KMS-11 (cell line): ENCODE measurements at regions not wholly inside any gene's neighbourhood (a gene's known extent, or its start where the extent isn't known, plus 50 kb on each side); places are given as distances from the start of the nearest gene placed in this dataset.
"Not testable (repeated sequence)": the region's sequence is repeated elsewhere in the genome, so short reads cannot be mapped to it uniquely, and the experiment has no call there.

ENCODE experiments used
- H2AFZ ChIP-seq: fragments of 200-600 bp; sonication (generic); 2 replicates; pipeline ENCODE4 v1.6.1; 2016; ENCODE audit warnings: antibody characterized with exemption, mixed run types, low read depth
- H3K27ac ChIP-seq: fragments of 200-600 bp; sonication (generic); 2 replicates; pipeline ENCODE4 v1.6.1; 2016; ENCODE audit warnings: mild to moderate bottlenecking, mixed run types
- H3K27me3 ChIP-seq: fragments of 200-600 bp; sonication (generic); 2 replicates; pipeline ENCODE4 v1.6.1; 2017; ENCODE audit warnings: mild to moderate bottlenecking, low read depth, mixed run types, moderate library complexity; ENCODE audit not compliant: insufficient read depth
- H3K36me3 ChIP-seq: fragments of 200-600 bp; sonication (generic); 2 replicates; pipeline ENCODE4 v1.6.1; 2017; ENCODE audit warnings: mild to moderate bottlenecking, mixed run types; ENCODE audit not compliant: insufficient read depth
- H3K4me1 ChIP-seq: fragments of 200-600 bp; sonication (generic); 2 replicates; pipeline ENCODE4 v1.6.1; 2016; ENCODE audit warnings: mild to moderate bottlenecking, low read depth, mixed run types; ENCODE audit not compliant: poor library complexity, severe bottlenecking
- H3K4me2 ChIP-seq: fragments of 200-600 bp; sonication (generic); 2 replicates; pipeline ENCODE4 v1.7.0; 2016; ENCODE audit warnings: mild to moderate bottlenecking, mixed run types
- H3K4me3 ChIP-seq: fragments of 200-600 bp; sonication (generic); IDR thresholded peaks from 2 replicates; pipeline ENCODE4 v1.6.1; 2017; ENCODE audit warnings: low read depth, low read length, mixed read lengths; ENCODE audit not compliant: insufficient read depth
- H3K79me2 ChIP-seq: fragments of 200-600 bp; sonication (generic); 2 replicates; pipeline ENCODE4 v1.6.1; 2016; ENCODE audit warnings: low read depth, mixed run types; ENCODE audit not compliant: insufficient read depth
- H3K9ac ChIP-seq: fragments of 200-600 bp; sonication (generic); 2 replicates; pipeline ENCODE4 v1.6.1; 2016; ENCODE audit warnings: mild to moderate bottlenecking, mixed run types
- H4K20me1 ChIP-seq: fragments of 200-600 bp; sonication (generic); 2 replicates; pipeline ENCODE4 v1.6.1; 2016; ENCODE audit warnings: mild to moderate bottlenecking, mixed run types; ENCODE audit not compliant: insufficient read depth
- CTCF ChIP-seq: fragments of 200-600 bp; sonication (generic); conservative IDR thresholded peaks from 2 replicates; pipeline ENCODE4 v1.6.1; 2017; ENCODE audit warnings: low read depth, mild to moderate bottlenecking, antibody characterized with exemption, low read length, moderate library complexity, mixed read lengths

- H2AFZ ChIP-seq, result no peak overlapping the region
- no peak overlapping the region for H3K4me3 ChIP-seq
- H3K27me3 ChIP-seq, result no peaks in the 10 kb centered on the region
- no peak for TF ChIP-seq CTCF
- no peaks in the 10 kb centered on the region for H3K36me3 ChIP-seq
- no peaks in the 10 kb centered on the region for H3K79me2 ChIP-seq
- H4K20me1 ChIP-seq, result no peaks in the 10 kb centered on the region
- no peak overlapping the region for H3K4me2 ChIP-seq
- H3K27ac ChIP-seq, result no peak overlapping the region
- H3K4me1 ChIP-seq, result no peaks in the 10 kb centered on the region
- H3K9ac ChIP-seq, result no peak overlapping the region
Observed at GRCh38 chr5:12566441-12566840, 662.2 kb upstream of the CTNND2 start.

GRCh38 chr5:12557012-12557411, 652.8 kb upstream of the CTNND2 start:
- no peaks in the 10 kb centered on the region for H3K79me2 ChIP-seq
- no peaks in the 10 kb centered on the region for H3K4me1 ChIP-seq
- H3K27ac ChIP-seq, result no peak overlapping the region
- H4K20me1 ChIP-seq, result no peaks in the 10 kb centered on the region
- H3K4me2 ChIP-seq, result no peak overlapping the region
- no peak overlapping the region for H3K9ac ChIP-seq
- no peaks in the 10 kb centered on the region for H3K36me3 ChIP-seq
- no peak overlapping the region for H2AFZ ChIP-seq
- H3K4me3 ChIP-seq, result no peak overlapping the region
- no peaks in the 10 kb centered on the region for H3K27me3 ChIP-seq
- TF ChIP-seq CTCF, result no peak

- H3K36me3 ChIP-seq, result no peaks in the 10 kb centered on the region; the same call in 1 of the 2 replicates
- H3K4me3 ChIP-seq, result no peak overlapping the region
- no peak overlapping the region for H2AFZ ChIP-seq
- H3K4me1 ChIP-seq, result no peaks in the 10 kb centered on the region
- no peaks in the 10 kb centered on the region for H3K27me3 ChIP-seq
- no peaks in the 10 kb centered on the region for H4K20me1 ChIP-seq
- H3K79me2 ChIP-seq, result no peaks in the 10 kb centered on the region
- no peak for TF ChIP-seq CTCF
- no peak overlapping the region for H3K27ac ChIP-seq
- no peak overlapping the region for H3K9ac ChIP-seq
- H3K4me2 ChIP-seq, result no peak overlapping the region
Observed at GRCh38 chr5:12526113-12526512, 621.9 kb upstream of the CTNND2 start.

GRCh38 chr5:12522116-12522515, 617.9 kb upstream of the CTNND2 start:
- no peak overlapping the region for H3K4me2 ChIP-seq
- H3K4me1 ChIP-seq, result no peaks in the 10 kb centered on the region
- no peak for TF ChIP-seq CTCF

GRCh38 chr5:12504983-12505382, 600.7 kb upstream of the CTNND2 start:
- not testable (repeated sequence) for H3K4me1 ChIP-seq, H3K4me2 ChIP-seq, H3K27me3 ChIP-seq, H4K20me1 ChIP-seq, H3K27ac ChIP-seq, H3K4me3 ChIP-seq, H3K9ac ChIP-seq, H2AFZ ChIP-seq, H3K36me3 ChIP-seq, H3K79me2 ChIP-seq

More at GRCh38 chr5:12522116-12522515, 617.9 kb upstream of the CTNND2 start:
- Histone ChIP-seq H4K20me1 (no peaks in the 10 kb centered on the region), H3K36me3 (no peaks in the 10 kb centered on the region; the same call in 1 of the 2 replicates), H3K27ac (no peak overlapping the region), H3K27me3 (no peaks in the 10 kb centered on the region), H3K9ac (no peak overlapping the region), H3K4me3 (no peak overlapping the region), H3K79me2 (no peaks in the 10 kb centered on the region), H2AFZ (no peak overlapping the region)
